Testis (tissue), 2 donors: ENCODE measurements at regions not wholly inside any gene's neighbourhood (a gene's known extent, or its start where the extent isn't known, plus 50 kb on each side); places are given as distances from the start of the nearest gene placed in this dataset.
A peak's percentile ranks its signal among the peaks of the same experiment; 100 is the strongest.

ENCODE experiments used
- DNase-seq: peaks from one replicate; pipeline ENCODE4 v3.0.0-alpha.2; 2019
- H3K27ac ChIP-seq, 2 donors: fragments of 200-600 bp; sonication (generic); one replicate each; pipeline ENCODE4 v1.5.1; 2019
- H3K27me3 ChIP-seq: fragments of 200-600 bp; sonication (generic); one replicate; pipeline ENCODE4 v1.5.1; 2019
- H3K36me3 ChIP-seq: fragments of 200-600 bp; sonication (generic); one replicate; pipeline ENCODE4 v1.5.1; 2017; ENCODE audit warnings: low read depth; ENCODE audit errors: missing control alignments
- H3K4me1 ChIP-seq: fragments of 200-600 bp; sonication (generic); one replicate; pipeline ENCODE4 v1.5.1; 2019
- H3K4me3 ChIP-seq, 2 donors: fragments of 200-600 bp; sonication (generic); one replicate each; pipeline ENCODE4 v1.5.1; 2017 to 2019
- H3K9me3 ChIP-seq: fragments of 200-600 bp; sonication (generic); one replicate; pipeline ENCODE4 v1.5.1; 2017
- CTCF ChIP-seq, 3 experiments: fragments of 450-650 bp in 2 of 3; fragments of 200-600 bp in 1 of 3; sonication (generic) in 1 of 3; IDR thresholded peaks; one replicate each; pipeline ENCODE4 v1.5.1; 2016 to 2019; ENCODE audit warnings: antibody characterized with exemption in 3 of 3, mild to moderate bottlenecking in 2 of 3, moderate library complexity in 1 of 3
- POLR2A ChIP-seq: fragments of 450-650 bp; IDR thresholded peaks from one replicate; pipeline ENCODE4 v1.6.1; 2017; ENCODE audit warnings: antibody characterized with exemption, mild to moderate bottlenecking, moderate library complexity
- WGBS, 2 donors: methylation state at CpG; one replicate each; pipeline ENCODE4 v1.1.5; 2018; 5-methylcytosine and 5-hydroxymethylcytosine counted together
- intact Hi-C: fragments of 100-400 bp; cut with DNase I; formaldehyde crosslinking; loops from one replicate; pipeline ENCODE4 v1.15.1; 2023; ENCODE audit warnings: low total_unique reads

GRCh38 chr9:107138261-107138992, 144.7 kb upstream of the RAD23B start:
- no peaks in the 10 kb centered on the region for H3K36me3 ChIP-seq
- H3K4me1 ChIP-seq, result peaks cover 18% of the 10 kb centered on the region
- H3K27me3 ChIP-seq, result no peaks in the 10 kb centered on the region
- no peak overlapping the region for H3K27ac ChIP-seq
- H3K4me3 ChIP-seq, result no peak overlapping the region
- 65 to 84% methylated on average over 5 of the region's 5 CpGs for WGBS, 2 donors
- TF ChIP-seq POLR2A (no peak), CTCF (IDR thresholded peaks at IDR 0.05) (no peak)
- no peaks in the 10 kb centered on the region for H3K9me3 ChIP-seq
- intact Hi-C loops, result no loop called here
- no peak for DNase-seq

- TF ChIP-seq CTCF (IDR thresholded peaks at IDR 0.05), result no peak
- no peak for TF ChIP-seq POLR2A
- H3K27me3 ChIP-seq, result no peaks in the 10 kb centered on the region
- H3K27ac ChIP-seq, result peak overlapping the region in 1 of 2 donors; percentile 58
- intact Hi-C loops, result no loop called here
- no peaks in the 10 kb centered on the region for H3K36me3 ChIP-seq
- peaks cover 18% of the 10 kb centered on the region for H3K4me1 ChIP-seq
- H3K9me3 ChIP-seq, result no peaks in the 10 kb centered on the region
- no peak overlapping the region for H3K4me3 ChIP-seq
- no peak for DNase-seq
- WGBS, 2 donors, result 87 to 88% methylated on average over 5 of the region's 5 CpGs
Observed at GRCh38 chr9:107141967-107142366, 141.1 kb upstream of the RAD23B start.

- no peaks in the 10 kb centered on the region for H3K27me3 ChIP-seq
- H3K9me3 ChIP-seq, result no peaks in the 10 kb centered on the region
- peaks cover 18% of the 10 kb centered on the region for H3K4me1 ChIP-seq
- TF ChIP-seq POLR2A, result no peak
- H3K36me3 ChIP-seq, result no peaks in the 10 kb centered on the region
- no peak overlapping the region for H3K4me3 ChIP-seq
- peak overlapping the region in 1 of 2 donors; percentile 58 for H3K27ac ChIP-seq
- peak; percentile 69 for DNase-seq
- 57 to 67% methylated on average over 1 of the region's 1 CpG for WGBS, 2 donors
- intact Hi-C loops, result no loop called here
Observed at GRCh38 chr9:107142430-107142829, 140.6 kb upstream of the RAD23B start.

- no peaks in the 10 kb centered on the region for H3K36me3 ChIP-seq
- H3K27ac ChIP-seq, result peak overlapping the region in 1 of 2 donors; percentile 58
- no peak overlapping the region for H3K4me3 ChIP-seq
- peaks cover 18% of the 10 kb centered on the region for H3K4me1 ChIP-seq
- TF ChIP-seq POLR2A (no peak), CTCF (IDR thresholded peaks at IDR 0.05) (no peak)
- intact Hi-C loops, result no loop called here
- no peaks in the 10 kb centered on the region for H3K27me3 ChIP-seq
- no peak for DNase-seq
- 55 to 57% methylated on average over 5 of the region's 5 CpGs for WGBS, 2 donors
- no peaks in the 10 kb centered on the region for H3K9me3 ChIP-seq
Observed at GRCh38 chr9:107142896-107143603, 140.0 kb upstream of the RAD23B start.

- no peak overlapping the region for H3K4me3 ChIP-seq
- no peaks in the 10 kb centered on the region for H3K36me3 ChIP-seq
- WGBS, 2 donors, result 70 to 83% methylated on average over 1 of the region's 1 CpG
- intact Hi-C loops, result no loop called here
- H3K4me1 ChIP-seq, result peaks cover 15% of the 10 kb centered on the region
- H3K27ac ChIP-seq, result no peak overlapping the region
- no peak for DNase-seq
- H3K27me3 ChIP-seq, result no peaks in the 10 kb centered on the region
- no peak for TF ChIP-seq CTCF (IDR thresholded peaks at IDR 0.05)
- no peak for TF ChIP-seq POLR2A
- H3K9me3 ChIP-seq, result no peaks in the 10 kb centered on the region
Observed at GRCh38 chr9:107144475-107144874, 138.6 kb upstream of the RAD23B start.
